K562 (cell line): ENCODE measurements at regions not wholly inside any gene's neighbourhood (a gene's known extent, or its start where the extent isn't known, plus 50 kb on each side); places are given as distances from the start of the nearest gene placed in this dataset.

Experiments used
- ATAC-seq: fragments of 200-7000 bp; cut with Tn5 transposase; 3 replicates; pipeline ENCODE4 v1.9.1; 2020; ENCODE audit warnings: moderate library complexity
- BruUV-seq: library from RNA; stranded (reverse); fragments of 400-500 nt; replicated peaks from 2 replicates; lab custom pipeline; 2021; lab: Mats Ljungman, UMichigan
- CTCF ChIA-PET: fragments of 300-600 bp; formaldehyde crosslinking; extraction: SDS; loops from one replicate; lab custom pipeline; 2021; ENCODE audit warnings: low intra/inter-chr PET ratio; lab: Yijun Ruan, JAX
- POLR2A ChIA-PET: fragments of 300-600, 350-650 bp; sonication (Branson Sonifier 250); formaldehyde crosslinking; extraction: SDS; loops from one replicate; lab custom pipeline; 2021; ENCODE audit warnings: antibody characterized with exemption, inconsistent platforms; lab: Yijun Ruan, JAX
- DNase-seq, 4 experiments: peaks; one replicate each; pipeline versions ENCODE4 v3.0.0 to v3.0.0-alpha.2; 2011 to 2018; ENCODE audit warnings: low spot score in 3 of 4, mixed read lengths in 3 of 4; ENCODE audit errors: extremely low read depth in 1 of 4
- FAIRE-seq: peaks from 2 replicates; lab custom pipeline; 2011; peaks lifted over from hg19 to GRCh38; lab: Jason Lieb, UNC
- H2AFZ ChIP-seq: 2 replicates; pipeline ENCODE4 v1.6.0; 2011; ENCODE audit warnings: low read depth, low read length, control low read depth, inconsistent platforms
- H3K27ac ChIP-seq: fragments of 200-600 bp; 3 replicates; pipeline ENCODE4 v1.8.0; 2011; ENCODE audit warnings: low read depth, mild to moderate bottlenecking, control low read depth, inconsistent platforms, low read length, moderate library complexity, mixed read lengths; ENCODE audit errors: extremely low read depth
- H3K27me3 ChIP-seq, 2 experiments: fragments of 300-600 bp in 1 of 2; 2 replicates in 1 of 2; 3 replicates in 1 of 2; pipeline versions ENCODE4 v1.6.0 to v1.8.0; 2011; ENCODE audit warnings: inconsistent platforms in 2 of 2, low read length in 2 of 2, mild to moderate bottlenecking in 1 of 2, mixed read lengths in 1 of 2, moderate library complexity in 1 of 2; ENCODE audit not compliant: control insufficient read depth in 2 of 2, insufficient read depth in 2 of 2
- H3K36me3 ChIP-seq: fragments of 300-600 bp; 3 replicates; pipeline ENCODE4 v1.8.0; 2011; ENCODE audit warnings: mild to moderate bottlenecking, low read length, inconsistent platforms; ENCODE audit not compliant: control insufficient read depth, insufficient read depth
- H3K4me1 ChIP-seq, 2 experiments: fragments of 200-600 bp in 1 of 2; replicated peaks in 1 of 2; 2 replicates in 1 of 2; 3 replicates in 1 of 2; pipeline versions ENCODE4 v1.5.1 to v1.8.0; 2011; ENCODE audit warnings: inconsistent platforms in 2 of 2, low read length in 2 of 2, mild to moderate bottlenecking in 1 of 2, mixed read lengths in 1 of 2, moderate library complexity in 1 of 2; ENCODE audit not compliant: control insufficient read depth in 2 of 2, insufficient read depth in 2 of 2
- H3K4me2 ChIP-seq: 2 replicates; pipeline ENCODE4 v1.6.1; 2011; ENCODE audit warnings: low read length, control low read depth, inconsistent platforms, mixed read lengths; ENCODE audit not compliant: insufficient read depth
- H3K4me3 ChIP-seq: fragments of 200-600 bp; sonication (generic), shearing (Covaris generic); 2 replicates; pipeline ENCODE4 v1.5.1; 2016; ENCODE audit warnings: control low read depth, inconsistent platforms
- H3K79me2 ChIP-seq: fragments of 200-600 bp; 3 replicates; pipeline ENCODE4 v1.8.0; 2011; ENCODE audit warnings: low read length, inconsistent platforms; ENCODE audit not compliant: control insufficient read depth, insufficient read depth
- H3K9ac ChIP-seq, 2 experiments: 2 replicates each; pipeline versions ENCODE4 v1.6.0 to v1.6.1; 2011; ENCODE audit warnings: low read depth in 2 of 2, low read length in 2 of 2, control low read depth in 1 of 2, inconsistent platforms in 1 of 2, mild to moderate bottlenecking in 1 of 2, mixed read lengths in 1 of 2; ENCODE audit not compliant: insufficient read depth in 1 of 2
- H3K9me1 ChIP-seq: one replicate; pipeline ENCODE4 v1.6.0; 2011; ENCODE audit warnings: inconsistent platforms, mild to moderate bottlenecking, low read length, moderate library complexity; ENCODE audit not compliant: control insufficient read depth, insufficient read depth
- H3K9me3 ChIP-seq: replicated peaks from 2 replicates; pipeline ENCODE4 v1.5.1; 2011; ENCODE audit warnings: low read depth, low read length, inconsistent platforms; ENCODE audit not compliant: control insufficient read depth, insufficient read depth
- H4K20me1 ChIP-seq: replicated peaks from 2 replicates; pipeline ENCODE4 v1.6.1; 2011; ENCODE audit warnings: low read length, inconsistent platforms, mixed read lengths; ENCODE audit not compliant: control insufficient read depth, insufficient read depth
- ATF4 ChIP-seq: fragments of 450-650 bp; formaldehyde crosslinking; IDR thresholded peaks from 2 replicates; pipeline ENCODE4 v1.4.0; 2022; ENCODE audit warnings: mild to moderate bottlenecking, moderate library complexity
- ETV1 ChIP-seq: fragments of 450-650 bp; conservative IDR thresholded peaks from 2 replicates; pipeline ENCODE4 v1.6.1; 2016; ENCODE audit warnings: missing genetic modification characterization, control low read depth, low read depth, missing compliant biosample characterization
- KDM4B ChIP-seq, 2 experiments: fragments of 450-650 bp in 1 of 2; sonication (generic) in 1 of 2; IDR thresholded peaks; 2 replicates each; pipeline ENCODE4 v1.6.1; 2016 to 2017; ENCODE audit warnings: borderline replicate concordance in 2 of 2, antibody characterized with exemption in 1 of 2, low read depth in 1 of 2, mild to moderate bottlenecking in 1 of 2
- KHSRP ChIP-seq: fragments of 450-650 bp; IDR thresholded peaks from 2 replicates; pipeline ENCODE4 v1.6.1; 2017
- LEF1 ChIP-seq: fragments of 450-650 bp; IDR thresholded peaks from 2 replicates; pipeline ENCODE4 v1.6.1; 2016; ENCODE audit warnings: mild to moderate bottlenecking
- MCM5 ChIP-seq: fragments of 450-650 bp; IDR thresholded peaks from 2 replicates; pipeline ENCODE4 v1.6.1; 2016; ENCODE audit warnings: low read depth
- MTA1 ChIP-seq: fragments of 450-650 bp; IDR thresholded peaks from 2 replicates; pipeline ENCODE4 v1.6.1; 2017; ENCODE audit warnings: borderline replicate concordance
- PTRF ChIP-seq: fragments of 450-650 bp; IDR thresholded peaks from 2 replicates; pipeline ENCODE4 v1.6.1; 2016; ENCODE audit warnings: mild to moderate bottlenecking, missing genetic modification characterization, missing compliant biosample characterization
- RBM22 ChIP-seq: fragments of 200-400 bp; formaldehyde crosslinking; IDR thresholded peaks from 2 replicates; pipeline ENCODE4 v1.6.1; 2018; ENCODE audit warnings: low read length, low read depth; ENCODE audit not compliant: poor library complexity, severe bottlenecking
- RBM25 ChIP-seq: fragments of 200-400 bp; formaldehyde crosslinking; IDR thresholded peaks from 2 replicates; pipeline ENCODE4 v1.6.1; 2018; ENCODE audit warnings: low read length, low read depth, moderate library complexity; ENCODE audit not compliant: severe bottlenecking
- SFPQ ChIP-seq: fragments of 200-400 bp; formaldehyde crosslinking; IDR thresholded peaks from 2 replicates; pipeline ENCODE4 v1.6.1; 2017; ENCODE audit warnings: mild to moderate bottlenecking, low read depth, low read length, moderate library complexity
- STAT5A ChIP-seq: IDR thresholded peaks from 2 replicates; pipeline ENCODE4 v1.6.1; 2012; ENCODE audit warnings: low read length, inconsistent platforms, borderline replicate concordance
- ZNF449 ChIP-seq: fragments of 250-450 bp; sonication (Bioruptor Pico); IDR thresholded peaks from 2 replicates; pipeline ENCODE4 v1.8.0; 2022; ENCODE audit warnings: moderate library complexity, mild to moderate bottlenecking, inconsistent platforms
- ZNF507 ChIP-seq: conservative IDR thresholded peaks from 2 replicates; pipeline ENCODE4 v1.6.1; 2017; ENCODE audit warnings: missing genetic modification characterization, missing compliant biosample characterization
- ZNF518B ChIP-seq: fragments of 250-450 bp; sonication (Bioruptor Pico); IDR thresholded peaks from 2 replicates; pipeline ENCODE4 v1.5.0; 2021; ENCODE audit warnings: mild to moderate bottlenecking, moderate library complexity
- WGBS: fragments of 100-300 bp; shearing (Covaris generic); methylation state at CpG from one replicate; pipeline ENCODE4 v1.1.6; 2016; ENCODE audit warnings: low coverage, mixed read lengths; ENCODE audit not compliant: insufficient coverage; ENCODE audit errors: missing lambda C conversion rate; 5-methylcytosine and 5-hydroxymethylcytosine counted together
- in situ Hi-C: fragments of 300-500 bp; cut with MboI; formaldehyde crosslinking; loops from 4 replicates; pipeline ENCODE4 v1.15.0; 2018; ENCODE audit warnings: inconsistent platforms, mixed read lengths
- intact Hi-C: fragments of 100-400 bp; cut with micrococcal nuclease; formaldehyde crosslinking; loops from 2 replicates; pipeline ENCODE4 v1.14.2; 2022

DNA sequence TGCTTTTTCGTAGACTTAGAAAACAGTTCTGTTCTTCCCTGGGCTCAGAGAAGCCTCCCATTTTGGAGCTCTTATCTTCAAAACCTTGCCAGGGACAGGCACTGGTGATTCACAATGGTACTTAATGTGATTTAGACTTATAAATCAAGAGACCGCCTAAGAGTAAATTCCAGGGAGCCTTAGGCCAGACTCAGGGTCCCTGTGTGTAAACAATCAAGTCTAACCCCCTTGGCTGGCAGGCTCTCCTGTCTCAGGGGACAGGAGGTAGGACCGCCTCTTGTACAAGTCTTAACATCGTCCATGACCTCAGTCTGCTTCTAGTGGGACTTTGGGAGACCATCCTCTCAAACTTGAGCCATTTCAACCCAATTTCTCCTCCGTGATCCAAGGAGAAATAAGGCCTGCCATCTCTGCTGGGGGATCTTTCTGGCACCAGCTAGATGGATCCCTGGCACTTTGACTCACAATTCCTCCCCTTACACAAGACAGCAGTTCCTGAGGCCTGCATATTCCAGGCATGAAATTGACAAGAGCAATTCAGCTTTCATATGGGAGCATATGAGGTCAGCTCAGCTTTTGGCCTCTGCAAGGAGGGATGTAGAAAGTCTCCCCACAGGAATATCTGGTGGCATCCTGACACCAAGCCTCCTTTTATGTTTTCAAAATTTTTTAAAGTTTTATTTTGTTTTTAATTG is 487.0 kb downstream of the TNS1 start:
- in situ Hi-C loops: loop anchor here (10.0 to 25.0 kb wide), 3 partner anchors 528 to 978 kb away; no protein-coding TSS in a partner anchor
- no TSS peak for BruUV-seq
- CTCF ChIA-PET: no interaction called here
- TF ChIP-seq ZNF518B (no peak), RBM22 (no peak), RBM25 (no peak), KDM4B (IDR thresholded peaks at IDR 0.05; ENCODE audit: borderline replicate concordance in 2 of 2, low read depth in 1 of 2) (no peak), SFPQ (no peak), ETV1 (tag) (no peak), ATF4 (CRISPR knock-in tag) (no peak), PTRF (tag) (no peak), ZNF449 (no peak), ZNF507 (tag) (no peak), STAT5A (no peak), MTA1 (no peak), LEF1 (no peak), MCM5 (no peak), KHSRP (no peak)

More for the DNA sequence above, 487.0 kb downstream of the TNS1 start:
- POLR2A ChIA-PET: no interaction called here
- no peaks in the 10 kb centered on the region for H3K4me1 ChIP-seq
- H3K9me1 ChIP-seq: no peaks in the 10 kb centered on the region
- H3K79me2 ChIP-seq: no peaks in the 10 kb centered on the region
- H3K27ac ChIP-seq: no peak overlapping the region
- H2AFZ ChIP-seq: no peak overlapping the region
- intact Hi-C loops: no loop called here
- no peak overlapping the region for H3K4me3 ChIP-seq
- no peaks in the 10 kb centered on the region for H3K27me3 ChIP-seq
- no peaks in the 10 kb centered on the region for H3K9me3 ChIP-seq
- FAIRE-seq: no peak
- ATAC-seq: no peak
- H4K20me1 ChIP-seq: no peaks in the 10 kb centered on the region
- no peak overlapping the region for H3K9ac ChIP-seq
- no peak for DNase-seq
- 0% methylated on average over 5 of the region's 5 CpGs for whole genome bisulfite sequencing
- no peaks in the 10 kb centered on the region for H3K36me3 ChIP-seq
- H3K4me2 ChIP-seq: no peak overlapping the region
